A549 (cell line): ENCODE measurements at regions not wholly inside any gene's neighbourhood (a gene's known extent, or its start where the extent isn't known, plus 50 kb on each side); places are given as distances from the start of the nearest gene placed in this dataset.

Experiments used
- CEBPB ChIP-seq, 2 experiments: fragments of >200 bp in 1 of 2; sonication (Bioruptor Twin) in 1 of 2; formaldehyde crosslinking in 1 of 2; IDR thresholded peaks; 2 replicates each; pipeline ENCODE4 v1.6.1; 2012 to 2016
- EP300 ChIP-seq, 2 experiments: fragments of >200 bp; sonication (Bioruptor Twin); formaldehyde crosslinking; IDR thresholded peaks; 2 replicates in 1 of 2; 3 replicates in 1 of 2; pipeline ENCODE4 v1.6.1; 2016 to 2017
- POLR2A ChIP-seq: IDR thresholded peaks from 2 replicates; pipeline ENCODE4 v1.6.1; 2012; ENCODE audit warnings: mild to moderate bottlenecking, low read length
- RARB ChIP-seq: fragments of 250-450 bp; sonication (Bioruptor Pico); IDR thresholded peaks from 2 replicates; pipeline ENCODE4 v1.8.0; 2021; ENCODE audit warnings: mild to moderate bottlenecking, moderate library complexity
- TF ChIP-seq, protein P1 (sequence below): fragments of >200 bp; sonication (Bioruptor Twin); formaldehyde crosslinking; IDR thresholded peaks from 3 replicates; pipeline ENCODE4 v1.5.1; 2016

DNA sequence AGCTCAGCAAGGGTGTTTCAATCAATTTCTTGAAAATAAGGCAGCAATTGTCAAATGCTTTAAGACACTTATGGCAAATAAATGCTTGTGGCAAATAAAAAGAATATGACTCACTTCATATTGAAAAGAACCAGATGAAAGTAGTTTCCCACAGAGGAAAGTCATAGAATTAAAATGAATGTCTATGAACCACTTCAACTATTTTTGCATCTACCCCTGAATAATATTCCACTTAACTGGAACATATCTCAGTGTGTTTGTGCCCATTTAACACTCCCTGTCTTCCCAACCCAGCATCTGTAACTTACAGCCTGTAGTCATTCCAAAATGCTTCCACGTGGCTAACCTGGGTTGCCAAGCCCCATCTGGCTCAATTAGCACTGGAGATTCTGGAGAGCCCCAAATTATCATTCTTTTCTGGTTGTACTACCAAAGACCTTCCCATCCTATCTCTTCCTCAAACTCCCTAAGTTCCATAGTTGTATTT is 84.7 kb downstream of the FEM1C start:
- TF ChIP-seq EP300 (IDR thresholded peaks at IDR 0.05): no peak
- TF ChIP-seq RARB (CRISPR knock-in tag): no peak
- TF ChIP-seq, protein P1, sequence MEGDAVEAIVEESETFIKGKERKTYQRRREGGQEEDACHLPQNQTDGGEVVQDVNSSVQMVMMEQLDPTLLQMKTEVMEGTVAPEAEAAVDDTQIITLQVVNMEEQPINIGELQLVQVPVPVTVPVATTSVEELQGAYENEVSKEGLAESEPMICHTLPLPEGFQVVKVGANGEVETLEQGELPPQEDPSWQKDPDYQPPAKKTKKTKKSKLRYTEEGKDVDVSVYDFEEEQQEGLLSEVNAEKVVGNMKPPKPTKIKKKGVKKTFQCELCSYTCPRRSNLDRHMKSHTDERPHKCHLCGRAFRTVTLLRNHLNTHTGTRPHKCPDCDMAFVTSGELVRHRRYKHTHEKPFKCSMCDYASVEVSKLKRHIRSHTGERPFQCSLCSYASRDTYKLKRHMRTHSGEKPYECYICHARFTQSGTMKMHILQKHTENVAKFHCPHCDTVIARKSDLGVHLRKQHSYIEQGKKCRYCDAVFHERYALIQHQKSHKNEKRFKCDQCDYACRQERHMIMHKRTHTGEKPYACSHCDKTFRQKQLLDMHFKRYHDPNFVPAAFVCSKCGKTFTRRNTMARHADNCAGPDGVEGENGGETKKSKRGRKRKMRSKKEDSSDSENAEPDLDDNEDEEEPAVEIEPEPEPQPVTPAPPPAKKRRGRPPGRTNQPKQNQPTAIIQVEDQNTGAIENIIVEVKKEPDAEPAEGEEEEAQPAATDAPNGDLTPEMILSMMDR: no peak
- no peak for TF ChIP-seq POLR2A
- no peak for TF ChIP-seq CEBPB (IDR thresholded peaks at IDR 0.05)
